ENCODE measurements at regions not wholly inside any gene's neighbourhood (a gene's known extent, or its start where the extent isn't known, plus 50 kb on each side); places are given as distances from the start of the nearest gene placed in this dataset.

DNA sequence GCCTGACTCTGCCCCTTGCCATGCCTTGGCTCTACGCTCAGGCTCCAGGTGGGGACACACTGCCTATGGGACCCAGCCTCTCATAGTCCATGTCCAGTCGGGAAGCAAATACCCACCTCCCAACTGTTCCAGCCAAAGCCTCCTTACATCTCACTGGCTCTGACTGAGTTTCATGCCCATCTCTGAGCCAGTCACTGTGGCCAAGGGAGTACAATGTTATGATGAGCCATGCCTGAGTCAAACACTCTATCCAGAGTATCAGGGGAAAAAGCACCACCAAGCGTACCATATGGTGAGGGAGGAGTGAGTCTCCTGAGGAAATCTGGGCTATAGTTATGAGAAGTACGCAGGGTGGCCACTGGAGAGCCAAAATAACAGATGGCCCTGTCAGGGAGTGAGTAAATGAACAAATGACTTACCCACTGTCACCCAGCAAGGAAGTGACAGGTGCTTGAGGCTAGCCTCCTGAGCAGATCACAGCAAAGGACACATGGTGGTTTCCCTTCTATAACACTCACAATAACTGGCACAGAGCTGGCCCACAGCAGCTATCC, 236.6 kb upstream of the GJB5 start:
- TF ChIP-seq POLR2A (IDR thresholded peaks at IDR 0.05; ENCODE audit: borderline replicate concordance, extremely low read depth, insufficient read depth, insufficient read length) (no peak), TCF7L2 (IDR thresholded peaks at IDR 0.05; ENCODE audit: borderline replicate concordance, extremely low read depth, insufficient read depth, insufficient read length) (no peak), EGR1 (IDR thresholded peaks at IDR 0.05; ENCODE audit: low read depth) (no peak), POLR2AphosphoS5 (IDR thresholded peaks at IDR 0.05; ENCODE audit: low read depth, low read length) (no peak), SRF (IDR thresholded peaks at IDR 0.05; ENCODE audit: low read depth) (no peak), CEBPB (IDR thresholded peaks at IDR 0.05; ENCODE audit: low read depth) (no peak), EZH2 (IDR thresholded peaks at IDR 0.05) (no peak), ZFX (IDR thresholded peaks at IDR 0.05) (no peak), SIN3A (IDR thresholded peaks at IDR 0.05; ENCODE audit: low read depth) (no peak), MAX (IDR thresholded peaks at IDR 0.05) (no peak), YY1 (IDR thresholded peaks at IDR 0.05; ENCODE audit: extremely low read depth, insufficient replicate concordance, low read depth, low read length) (no peak)
- TF ChIP-seq, protein P1, sequence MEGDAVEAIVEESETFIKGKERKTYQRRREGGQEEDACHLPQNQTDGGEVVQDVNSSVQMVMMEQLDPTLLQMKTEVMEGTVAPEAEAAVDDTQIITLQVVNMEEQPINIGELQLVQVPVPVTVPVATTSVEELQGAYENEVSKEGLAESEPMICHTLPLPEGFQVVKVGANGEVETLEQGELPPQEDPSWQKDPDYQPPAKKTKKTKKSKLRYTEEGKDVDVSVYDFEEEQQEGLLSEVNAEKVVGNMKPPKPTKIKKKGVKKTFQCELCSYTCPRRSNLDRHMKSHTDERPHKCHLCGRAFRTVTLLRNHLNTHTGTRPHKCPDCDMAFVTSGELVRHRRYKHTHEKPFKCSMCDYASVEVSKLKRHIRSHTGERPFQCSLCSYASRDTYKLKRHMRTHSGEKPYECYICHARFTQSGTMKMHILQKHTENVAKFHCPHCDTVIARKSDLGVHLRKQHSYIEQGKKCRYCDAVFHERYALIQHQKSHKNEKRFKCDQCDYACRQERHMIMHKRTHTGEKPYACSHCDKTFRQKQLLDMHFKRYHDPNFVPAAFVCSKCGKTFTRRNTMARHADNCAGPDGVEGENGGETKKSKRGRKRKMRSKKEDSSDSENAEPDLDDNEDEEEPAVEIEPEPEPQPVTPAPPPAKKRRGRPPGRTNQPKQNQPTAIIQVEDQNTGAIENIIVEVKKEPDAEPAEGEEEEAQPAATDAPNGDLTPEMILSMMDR (IDR thresholded peaks at IDR 0.05 in 2 of 3, conservative IDR thresholded peaks at IDR 0.05 in 1 of 3; ENCODE audit: borderline replicate concordance in 1 of 3, insufficient read depth in 1 of 3, low read depth in 2 of 3, low read length in 2 of 3), result no peak
- TF ChIP-seq, protein P2, sequence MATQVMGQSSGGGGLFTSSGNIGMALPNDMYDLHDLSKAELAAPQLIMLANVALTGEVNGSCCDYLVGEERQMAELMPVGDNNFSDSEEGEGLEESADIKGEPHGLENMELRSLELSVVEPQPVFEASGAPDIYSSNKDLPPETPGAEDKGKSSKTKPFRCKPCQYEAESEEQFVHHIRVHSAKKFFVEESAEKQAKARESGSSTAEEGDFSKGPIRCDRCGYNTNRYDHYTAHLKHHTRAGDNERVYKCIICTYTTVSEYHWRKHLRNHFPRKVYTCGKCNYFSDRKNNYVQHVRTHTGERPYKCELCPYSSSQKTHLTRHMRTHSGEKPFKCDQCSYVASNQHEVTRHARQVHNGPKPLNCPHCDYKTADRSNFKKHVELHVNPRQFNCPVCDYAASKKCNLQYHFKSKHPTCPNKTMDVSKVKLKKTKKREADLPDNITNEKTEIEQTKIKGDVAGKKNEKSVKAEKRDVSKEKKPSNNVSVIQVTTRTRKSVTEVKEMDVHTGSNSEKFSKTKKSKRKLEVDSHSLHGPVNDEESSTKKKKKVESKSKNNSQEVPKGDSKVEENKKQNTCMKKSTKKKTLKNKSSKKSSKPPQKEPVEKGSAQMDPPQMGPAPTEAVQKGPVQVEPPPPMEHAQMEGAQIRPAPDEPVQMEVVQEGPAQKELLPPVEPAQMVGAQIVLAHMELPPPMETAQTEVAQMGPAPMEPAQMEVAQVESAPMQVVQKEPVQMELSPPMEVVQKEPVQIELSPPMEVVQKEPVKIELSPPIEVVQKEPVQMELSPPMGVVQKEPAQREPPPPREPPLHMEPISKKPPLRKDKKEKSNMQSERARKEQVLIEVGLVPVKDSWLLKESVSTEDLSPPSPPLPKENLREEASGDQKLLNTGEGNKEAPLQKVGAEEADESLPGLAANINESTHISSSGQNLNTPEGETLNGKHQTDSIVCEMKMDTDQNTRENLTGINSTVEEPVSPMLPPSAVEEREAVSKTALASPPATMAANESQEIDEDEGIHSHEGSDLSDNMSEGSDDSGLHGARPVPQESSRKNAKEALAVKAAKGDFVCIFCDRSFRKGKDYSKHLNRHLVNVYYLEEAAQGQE (IDR thresholded peaks at IDR 0.05; ENCODE audit: low read depth), result no peak

Data from HCT116 (cell line).